ENCODE measurements at regions not wholly inside any gene's neighbourhood (a gene's known extent, or its start where the extent isn't known, plus 50 kb on each side); places are given as distances from the start of the nearest gene placed in this dataset.

DNA sequence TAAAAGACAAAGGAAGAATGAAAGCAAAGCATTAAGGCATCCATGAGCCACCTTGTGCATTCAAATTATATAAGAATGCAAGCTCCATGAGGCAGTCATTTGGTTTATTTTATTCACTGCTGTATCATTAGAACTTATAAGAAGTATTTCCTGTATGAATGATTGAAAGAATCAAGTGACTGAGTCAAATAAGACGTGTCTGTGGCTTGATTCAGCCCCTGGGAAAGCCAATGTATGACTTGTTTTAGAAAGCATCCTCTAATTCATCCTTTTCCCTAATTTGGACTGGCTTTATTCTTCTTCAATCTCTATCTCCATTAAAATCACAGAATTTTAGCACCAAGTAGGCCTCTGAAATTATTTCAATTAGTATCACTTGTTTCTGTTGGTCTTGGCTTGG is 461.1 kb downstream of the LPIN1 start:
- no peak for TF ChIP-seq CTCF (conservative IDR thresholded peaks at IDR 0.05; ENCODE audit: low read length)
- TF ChIP-seq EZH2phosphoT487 (IDR thresholded peaks at IDR 0.05; ENCODE audit: borderline replicate concordance, low read depth, low read length) = no peak
